Neural cell (in vitro differentiated cells): ENCODE measurements at regions not wholly inside any gene's neighbourhood (a gene's known extent, or its start where the extent isn't known, plus 50 kb on each side); places are given as distances from the start of the nearest gene placed in this dataset.

Source experiments
- H2AFZ ChIP-seq: fragments of 200-600, 300-800 bp; sonication (generic), shearing (Covaris generic); 2 replicates; pipeline ENCODE4 v1.6.0; 2014; ENCODE audit warnings: low read depth, mild to moderate bottlenecking, antibody characterized with exemption, low read length, moderate library complexity
- H3F3A ChIP-seq: fragments of 200-600 bp; shearing (Covaris generic); 2 replicates; pipeline ENCODE4 v1.6.1; 2016; ENCODE audit warnings: mild to moderate bottlenecking, moderate library complexity, mixed read lengths, antibody characterized with exemption, low read length; ENCODE audit not compliant: insufficient read depth, poor library complexity, severe bottlenecking
- H3K27ac ChIP-seq: fragments of 200-600, 300-800 bp; sonication (generic), shearing (Covaris generic); 2 replicates; pipeline ENCODE4 v1.5.1; 2014; ENCODE audit warnings: mild to moderate bottlenecking, low read length, moderate library complexity
- H3K27me3 ChIP-seq: fragments of 300-800, 200-600 bp; sonication (generic), shearing (Covaris generic); 2 replicates; pipeline ENCODE4 v1.6.0; 2014; ENCODE audit warnings: mild to moderate bottlenecking, low read depth, low read length, moderate library complexity; ENCODE audit not compliant: insufficient read depth
- H3K36me3 ChIP-seq: fragments of 300-800, 200-600 bp; sonication (generic), shearing (Covaris generic); 2 replicates; pipeline ENCODE4 v1.5.1; 2014; ENCODE audit warnings: mild to moderate bottlenecking, antibody characterized with exemption, low read length, moderate library complexity; ENCODE audit not compliant: insufficient read depth
- H3K4me2 ChIP-seq: fragments of 300-800, 200-600 bp; sonication (generic), shearing (Covaris generic); 2 replicates; pipeline ENCODE4 v1.6.0; 2014; ENCODE audit warnings: mild to moderate bottlenecking, low read length
- H3K4me3 ChIP-seq: fragments of 300-800, 200-600 bp; sonication (generic), shearing (Covaris generic); 2 replicates; pipeline ENCODE4 v1.5.1; 2014; ENCODE audit warnings: mild to moderate bottlenecking, low read length, moderate library complexity
- H3K79me2 ChIP-seq: fragments of 200-600 bp; shearing (Covaris generic); replicated peaks from 2 replicates; pipeline ENCODE4 v1.6.0; 2014; ENCODE audit warnings: mild to moderate bottlenecking, low read length, moderate library complexity; ENCODE audit not compliant: insufficient read depth
- H3K9ac ChIP-seq: fragments of 300-800, 200-600 bp; sonication (generic), shearing (Covaris generic); 2 replicates; pipeline ENCODE4 v1.6.1; 2016; ENCODE audit warnings: mild to moderate bottlenecking, low read length, mixed read lengths
- H3K9me2 ChIP-seq: fragments of 200-600 bp; shearing (Covaris generic); 2 replicates; pipeline ENCODE4 v1.6.1; 2016; ENCODE audit warnings: mild to moderate bottlenecking, low read length, mixed read lengths; ENCODE audit not compliant: insufficient read depth
- H3K9me3 ChIP-seq: fragments of 200-600, 300-800 bp; sonication (generic), shearing (Covaris generic); 2 replicates; pipeline ENCODE4 v1.6.1; 2016; ENCODE audit warnings: mild to moderate bottlenecking, mixed run types, low read length, moderate library complexity, mixed read lengths
- H4K20me1 ChIP-seq: fragments of 200-600 bp; shearing (Covaris generic); 2 replicates; pipeline ENCODE4 v1.6.1; 2016; ENCODE audit warnings: mild to moderate bottlenecking, mixed run types; ENCODE audit not compliant: insufficient read depth
- EP300 ChIP-seq: fragments of 450-650 bp; conservative IDR thresholded peaks from 2 replicates; pipeline ENCODE4 v1.6.1; 2014; ENCODE audit warnings: antibody characterized with exemption, mild to moderate bottlenecking, moderate library complexity; ENCODE audit not compliant: poor library complexity, severe bottlenecking
- EZH2 ChIP-seq: fragments of 200-600, 300-800 bp; shearing (Covaris generic), sonication (generic); IDR thresholded peaks from 2 replicates; pipeline ENCODE4 v1.6.1; 2014; ENCODE audit warnings: antibody characterized with exemption, low read length, borderline replicate concordance, mild to moderate bottlenecking; ENCODE audit not compliant: insufficient read depth, poor library complexity, severe bottlenecking
- MXI1 ChIP-seq: fragments of 450-650 bp; conservative IDR thresholded peaks from 2 replicates; pipeline ENCODE4 v1.6.1; 2014; ENCODE audit warnings: antibody characterized with exemption, mild to moderate bottlenecking; ENCODE audit not compliant: poor library complexity, severe bottlenecking
- POLR2AphosphoS5 ChIP-seq: IDR thresholded peaks from 2 replicates; pipeline ENCODE4 v1.6.1; 2012
- RAD21 ChIP-seq: fragments of 450-650 bp; conservative IDR thresholded peaks from 2 replicates; pipeline ENCODE4 v1.6.1; 2014; ENCODE audit warnings: antibody characterized with exemption, mild to moderate bottlenecking, moderate library complexity
- TAF1 ChIP-seq: IDR thresholded peaks from 2 replicates; pipeline ENCODE4 v1.6.1; 2012; ENCODE audit warnings: low read depth
- TF ChIP-seq, protein P1 (sequence below): IDR thresholded peaks from 2 replicates; pipeline ENCODE4 v1.6.1; 2012; ENCODE audit warnings: borderline replicate concordance
- TF ChIP-seq, protein P2 (sequence below): fragments of 450-650 bp; IDR thresholded peaks from 2 replicates; pipeline ENCODE4 v1.5.1; 2014; ENCODE audit warnings: antibody characterized with exemption, mild to moderate bottlenecking, moderate library complexity; ENCODE audit not compliant: poor library complexity, severe bottlenecking

GRCh38 chr7:49150486-49150885, 226.1 kb downstream of the CDC14C start:
- Histone ChIP-seq H3K36me3 (no peaks in the 10 kb centered on the region), H3F3A (no peaks in the 10 kb centered on the region)
- TF ChIP-seq, protein P1, sequence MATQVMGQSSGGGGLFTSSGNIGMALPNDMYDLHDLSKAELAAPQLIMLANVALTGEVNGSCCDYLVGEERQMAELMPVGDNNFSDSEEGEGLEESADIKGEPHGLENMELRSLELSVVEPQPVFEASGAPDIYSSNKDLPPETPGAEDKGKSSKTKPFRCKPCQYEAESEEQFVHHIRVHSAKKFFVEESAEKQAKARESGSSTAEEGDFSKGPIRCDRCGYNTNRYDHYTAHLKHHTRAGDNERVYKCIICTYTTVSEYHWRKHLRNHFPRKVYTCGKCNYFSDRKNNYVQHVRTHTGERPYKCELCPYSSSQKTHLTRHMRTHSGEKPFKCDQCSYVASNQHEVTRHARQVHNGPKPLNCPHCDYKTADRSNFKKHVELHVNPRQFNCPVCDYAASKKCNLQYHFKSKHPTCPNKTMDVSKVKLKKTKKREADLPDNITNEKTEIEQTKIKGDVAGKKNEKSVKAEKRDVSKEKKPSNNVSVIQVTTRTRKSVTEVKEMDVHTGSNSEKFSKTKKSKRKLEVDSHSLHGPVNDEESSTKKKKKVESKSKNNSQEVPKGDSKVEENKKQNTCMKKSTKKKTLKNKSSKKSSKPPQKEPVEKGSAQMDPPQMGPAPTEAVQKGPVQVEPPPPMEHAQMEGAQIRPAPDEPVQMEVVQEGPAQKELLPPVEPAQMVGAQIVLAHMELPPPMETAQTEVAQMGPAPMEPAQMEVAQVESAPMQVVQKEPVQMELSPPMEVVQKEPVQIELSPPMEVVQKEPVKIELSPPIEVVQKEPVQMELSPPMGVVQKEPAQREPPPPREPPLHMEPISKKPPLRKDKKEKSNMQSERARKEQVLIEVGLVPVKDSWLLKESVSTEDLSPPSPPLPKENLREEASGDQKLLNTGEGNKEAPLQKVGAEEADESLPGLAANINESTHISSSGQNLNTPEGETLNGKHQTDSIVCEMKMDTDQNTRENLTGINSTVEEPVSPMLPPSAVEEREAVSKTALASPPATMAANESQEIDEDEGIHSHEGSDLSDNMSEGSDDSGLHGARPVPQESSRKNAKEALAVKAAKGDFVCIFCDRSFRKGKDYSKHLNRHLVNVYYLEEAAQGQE = no peak
- TF ChIP-seq EZH2 (no peak), EP300 (no peak)

DNA sequence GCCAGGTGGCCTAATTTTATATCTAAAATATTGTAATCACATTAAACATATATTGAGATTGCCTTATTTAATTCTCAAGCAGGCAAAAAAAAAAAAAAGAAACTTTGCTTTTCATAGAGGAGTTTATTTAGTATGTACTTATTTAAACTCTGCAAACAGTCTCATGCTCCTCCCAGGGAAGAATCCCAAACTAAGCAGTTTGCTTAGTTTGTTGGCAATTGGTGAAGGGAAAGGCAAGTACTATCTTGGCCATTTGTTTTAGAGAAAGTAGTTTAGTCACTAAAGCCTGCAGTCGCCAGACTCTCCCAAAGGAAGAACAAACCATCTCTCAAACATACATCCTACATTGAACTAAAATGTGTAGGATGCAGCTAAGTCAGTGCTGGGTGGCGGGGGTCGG, 226.8 kb downstream of the CDC14C start:
- no peak overlapping the region for H3K4me2 ChIP-seq
- no peak overlapping the region for H3K9ac ChIP-seq
- no peaks in the 10 kb centered on the region for H3K9me2 ChIP-seq
- no peaks in the 10 kb centered on the region for H3K9me3 ChIP-seq
- H2AFZ ChIP-seq = no peak overlapping the region
- H3K36me3 ChIP-seq = no peaks in the 10 kb centered on the region
- H3K27me3 ChIP-seq = no peaks in the 10 kb centered on the region
- H3K4me3 ChIP-seq = no peak overlapping the region
- no peaks in the 10 kb centered on the region for H3K79me2 ChIP-seq
- no peak overlapping the region for H3K27ac ChIP-seq
- TF ChIP-seq MXI1 = no peak
- TF ChIP-seq EZH2 = no peak
- TF ChIP-seq, protein P1 = no peak
- TF ChIP-seq RAD21 = no peak
- TF ChIP-seq, protein P2, sequence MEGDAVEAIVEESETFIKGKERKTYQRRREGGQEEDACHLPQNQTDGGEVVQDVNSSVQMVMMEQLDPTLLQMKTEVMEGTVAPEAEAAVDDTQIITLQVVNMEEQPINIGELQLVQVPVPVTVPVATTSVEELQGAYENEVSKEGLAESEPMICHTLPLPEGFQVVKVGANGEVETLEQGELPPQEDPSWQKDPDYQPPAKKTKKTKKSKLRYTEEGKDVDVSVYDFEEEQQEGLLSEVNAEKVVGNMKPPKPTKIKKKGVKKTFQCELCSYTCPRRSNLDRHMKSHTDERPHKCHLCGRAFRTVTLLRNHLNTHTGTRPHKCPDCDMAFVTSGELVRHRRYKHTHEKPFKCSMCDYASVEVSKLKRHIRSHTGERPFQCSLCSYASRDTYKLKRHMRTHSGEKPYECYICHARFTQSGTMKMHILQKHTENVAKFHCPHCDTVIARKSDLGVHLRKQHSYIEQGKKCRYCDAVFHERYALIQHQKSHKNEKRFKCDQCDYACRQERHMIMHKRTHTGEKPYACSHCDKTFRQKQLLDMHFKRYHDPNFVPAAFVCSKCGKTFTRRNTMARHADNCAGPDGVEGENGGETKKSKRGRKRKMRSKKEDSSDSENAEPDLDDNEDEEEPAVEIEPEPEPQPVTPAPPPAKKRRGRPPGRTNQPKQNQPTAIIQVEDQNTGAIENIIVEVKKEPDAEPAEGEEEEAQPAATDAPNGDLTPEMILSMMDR = no peak
- TF ChIP-seq TAF1 = no peak
- no peak for TF ChIP-seq POLR2AphosphoS5
- no peaks in the 10 kb centered on the region for H3F3A ChIP-seq
- no peaks in the 10 kb centered on the region for H4K20me1 ChIP-seq

More at GRCh38 chr7:49150486-49150885, 226.1 kb downstream of the CDC14C start:
- H3K27ac ChIP-seq = no peak overlapping the region
- no peaks in the 10 kb centered on the region for H4K20me1 ChIP-seq
- no peaks in the 10 kb centered on the region for H3K27me3 ChIP-seq
- H3K9ac ChIP-seq = no peak overlapping the region
- no peaks in the 10 kb centered on the region for H3K79me2 ChIP-seq
- H3K4me3 ChIP-seq = no peak overlapping the region
- no peaks in the 10 kb centered on the region for H3K9me3 ChIP-seq
- no peak overlapping the region for H3K4me2 ChIP-seq
- no peaks in the 10 kb centered on the region for H3K9me2 ChIP-seq
- no peak overlapping the region for H2AFZ ChIP-seq
